HEK293 (cell line): ENCODE measurements at regions not wholly inside any gene's neighbourhood (a gene's known extent, or its start where the extent isn't known, plus 50 kb on each side); places are given as distances from the start of the nearest gene placed in this dataset.

Experiments
- FEZF1 ChIP-seq: fragments of 450-650 bp; formaldehyde crosslinking; IDR thresholded peaks from 2 replicates; pipeline ENCODE4 v1.5.1; 2016; ENCODE audit warnings: missing biosample characterization, missing genetic modification characterization
- KLF10 ChIP-seq: fragments of 450-650 bp; IDR thresholded peaks from 2 replicates; pipeline ENCODE4 v1.5.1; 2018; ENCODE audit warnings: missing biosample characterization, mild to moderate bottlenecking, missing genetic modification characterization
- MEIS1 ChIP-seq: sonication (generic); formaldehyde crosslinking; IDR thresholded peaks from 2 replicates; pipeline ENCODE4 v1.8.1; 2022; ENCODE audit warnings: missing genetic modification reagents, mild to moderate bottlenecking, borderline replicate concordance
- MYNN ChIP-seq: fragments of 450-650 bp; formaldehyde crosslinking; IDR thresholded peaks from 2 replicates; pipeline ENCODE4 v1.5.1; 2016; ENCODE audit warnings: missing biosample characterization, missing genetic modification characterization, borderline replicate concordance
- MZF1 ChIP-seq: fragments of 450-650 bp; formaldehyde crosslinking; IDR thresholded peaks from 2 replicates; pipeline ENCODE4 v1.5.1; 2017; ENCODE audit warnings: missing biosample characterization, missing genetic modification characterization, borderline replicate concordance
- PATZ1 ChIP-seq: fragments of 450-650 bp; formaldehyde crosslinking; IDR thresholded peaks from 2 replicates; pipeline ENCODE4 v1.5.1; 2016; ENCODE audit warnings: missing biosample characterization, missing genetic modification characterization
- PRDM10 ChIP-seq: fragments of 450-650 bp; formaldehyde crosslinking; IDR thresholded peaks from 2 replicates; pipeline ENCODE4 v1.5.1; 2016; ENCODE audit warnings: missing biosample characterization, missing genetic modification characterization
- SP2 ChIP-seq: fragments of 450-650 bp; formaldehyde crosslinking; IDR thresholded peaks from 2 replicates; pipeline ENCODE4 v1.5.1; 2016; ENCODE audit warnings: missing biosample characterization, missing genetic modification characterization
- TCF7L2 ChIP-seq: IDR thresholded peaks from 2 replicates; pipeline ENCODE4 v1.6.1; 2011; ENCODE audit warnings: low read depth, mild to moderate bottlenecking, inconsistent platforms, low read length, moderate library complexity, borderline replicate concordance
- ZBTB1 ChIP-seq: fragments of 450-650 bp; formaldehyde crosslinking; IDR thresholded peaks from 2 replicates; pipeline ENCODE4 v1.5.1; 2016; ENCODE audit warnings: missing biosample characterization, missing genetic modification characterization
- ZBTB10 ChIP-seq: fragments of 450-650 bp; formaldehyde crosslinking; IDR thresholded peaks from 2 replicates; pipeline ENCODE4 v1.5.1; 2016; ENCODE audit warnings: missing biosample characterization, missing genetic modification characterization
- ZBTB20 ChIP-seq: fragments of 450-650 bp; formaldehyde crosslinking; IDR thresholded peaks from 2 replicates; pipeline ENCODE4 v1.5.1; 2016; ENCODE audit warnings: missing biosample characterization, missing genetic modification characterization
- ZBTB7A ChIP-seq: fragments of 450-650 bp; formaldehyde crosslinking; IDR thresholded peaks from 2 replicates; pipeline ENCODE4 v1.5.1; 2016; ENCODE audit warnings: low read depth, missing biosample characterization, missing genetic modification characterization
- ZFP3 ChIP-seq: fragments of 450-650 bp; formaldehyde crosslinking; IDR thresholded peaks from 2 replicates; pipeline ENCODE4 v1.5.1; 2016; ENCODE audit warnings: low read depth, missing biosample characterization, missing genetic modification characterization
- ZFP41 ChIP-seq: fragments of 450-650 bp; formaldehyde crosslinking; IDR thresholded peaks from 2 replicates; pipeline ENCODE4 v1.5.1; 2016; ENCODE audit warnings: missing biosample characterization, missing genetic modification characterization, borderline replicate concordance
- ZIC2 ChIP-seq: fragments of 450-650 bp; formaldehyde crosslinking; IDR thresholded peaks from 2 replicates; pipeline ENCODE4 v1.5.1; 2016; ENCODE audit warnings: missing biosample characterization, missing genetic modification characterization
- ZNF114 ChIP-seq: fragments of 450-650 bp; formaldehyde crosslinking; IDR thresholded peaks from 2 replicates; pipeline ENCODE4 v1.5.0; 2017; ENCODE audit warnings: missing biosample characterization, missing genetic modification characterization
- ZNF140 ChIP-seq: fragments of 450-650 bp; formaldehyde crosslinking; IDR thresholded peaks from 2 replicates; pipeline ENCODE4 v1.5.1; 2016; ENCODE audit warnings: missing biosample characterization, missing genetic modification characterization
- ZNF175 ChIP-seq: fragments of 450-650 bp; formaldehyde crosslinking; IDR thresholded peaks from 2 replicates; pipeline ENCODE4 v1.5.1; 2016; ENCODE audit warnings: missing biosample characterization, missing genetic modification characterization
- ZNF19 ChIP-seq: fragments of 450-650 bp; formaldehyde crosslinking; IDR thresholded peaks from 2 replicates; pipeline ENCODE4; 2016; ENCODE audit warnings: missing biosample characterization, missing genetic modification characterization, low read depth
- ZNF354C ChIP-seq: fragments of 450-650 bp; formaldehyde crosslinking; IDR thresholded peaks from 2 replicates; pipeline ENCODE4 v1.5.1; 2016; ENCODE audit warnings: missing biosample characterization, missing genetic modification characterization, low read depth, borderline replicate concordance
- ZNF366 ChIP-seq: fragments of 450-650 bp; formaldehyde crosslinking; conservative IDR thresholded peaks from 2 replicates; pipeline ENCODE4 v1.5.1; 2016; ENCODE audit warnings: missing biosample characterization, missing genetic modification characterization
- ZNF394 ChIP-seq: fragments of 450-650 bp; formaldehyde crosslinking; IDR thresholded peaks from 2 replicates; pipeline ENCODE4 v1.5.1; 2016; ENCODE audit warnings: missing biosample characterization, missing genetic modification characterization, mild to moderate bottlenecking, moderate library complexity, borderline replicate concordance
- ZNF48 ChIP-seq: fragments of 450-650 bp; formaldehyde crosslinking; IDR thresholded peaks from 2 replicates; pipeline ENCODE4 v1.5.1; 2016; ENCODE audit warnings: missing biosample characterization, missing genetic modification characterization
- ZNF514 ChIP-seq: fragments of 450-650 bp; formaldehyde crosslinking; IDR thresholded peaks from 2 replicates; pipeline ENCODE4 v1.5.1; 2016; ENCODE audit warnings: missing biosample characterization, missing genetic modification characterization
- ZNF529 ChIP-seq: fragments of 450-650 bp; formaldehyde crosslinking; IDR thresholded peaks from 2 replicates; pipeline ENCODE4 v1.5.1; 2017; ENCODE audit warnings: missing genetic modification characterization, missing biosample characterization; ENCODE audit not compliant: insufficient replicate concordance
- ZNF639 ChIP-seq: fragments of 450-650 bp; formaldehyde crosslinking; IDR thresholded peaks from 2 replicates; pipeline ENCODE4 v1.5.1; 2016; ENCODE audit warnings: missing biosample characterization, missing genetic modification characterization
- ZNF704 ChIP-seq: fragments of 450-650 bp; formaldehyde crosslinking; IDR thresholded peaks from 2 replicates; pipeline ENCODE4 v1.5.1; 2016; ENCODE audit warnings: missing biosample characterization, missing genetic modification characterization
- ZNF76 ChIP-seq: fragments of 450-650 bp; formaldehyde crosslinking; IDR thresholded peaks from 2 replicates; pipeline ENCODE4; 2016; ENCODE audit warnings: low read depth, missing biosample characterization, missing genetic modification characterization, borderline replicate concordance
- ZNF768 ChIP-seq: fragments of 450-650 bp; formaldehyde crosslinking; IDR thresholded peaks from 2 replicates; pipeline ENCODE4 v1.5.1; 2018; ENCODE audit warnings: missing biosample characterization, mild to moderate bottlenecking, missing genetic modification characterization
- ZNF830 ChIP-seq: fragments of 450-650 bp; IDR thresholded peaks from 2 replicates; pipeline ENCODE4 v1.5.0; 2018; ENCODE audit warnings: missing biosample characterization, missing genetic modification characterization, low read depth, mild to moderate bottlenecking, moderate library complexity

- no peak for TF ChIP-seq ZNF514 (tag by site-specific recombination)
- no peak for TF ChIP-seq ZNF394
- no peak for TF ChIP-seq MYNN (tag by site-specific recombination)
- TF ChIP-seq ZBTB1 (tag by site-specific recombination), result no peak
- no peak for TF ChIP-seq KLF10 (tag by site-specific recombination)
- TF ChIP-seq SP2 (tag by site-specific recombination), result no peak
- TF ChIP-seq ZNF704 (tag by site-specific recombination), result no peak
- TF ChIP-seq ZBTB10 (tag by site-specific recombination), result peak; percentile 79
- TF ChIP-seq PATZ1 (tag by site-specific recombination), result no peak
- TF ChIP-seq ZNF114 (tag by site-specific recombination), result no peak
- peak; percentile 56 for TF ChIP-seq ZNF76 (tag by site-specific recombination)
- TF ChIP-seq ZNF529, result no peak
- no peak for TF ChIP-seq ZFP3 (tag by site-specific recombination)
- TF ChIP-seq MEIS1, result no peak
- no peak for TF ChIP-seq FEZF1 (tag by site-specific recombination)
- no peak for TF ChIP-seq ZNF354C (tag by site-specific recombination)
- no peak for TF ChIP-seq ZNF19 (tag by site-specific recombination)
- TF ChIP-seq TCF7L2, result no peak
- TF ChIP-seq ZBTB7A (tag by site-specific recombination), result no peak
- TF ChIP-seq ZBTB20, result peak; percentile 64
- TF ChIP-seq ZFP41 (tag by site-specific recombination), result no peak
- TF ChIP-seq ZNF830 (tag by site-specific recombination), result no peak
- TF ChIP-seq ZNF366 (tag by site-specific recombination), result peak; percentile 61
- no peak for TF ChIP-seq ZNF48 (tag by site-specific recombination)
- no peak for TF ChIP-seq ZNF768
- TF ChIP-seq ZIC2 (tag by site-specific recombination), result no peak
- no peak for TF ChIP-seq ZNF175 (tag by site-specific recombination)
- TF ChIP-seq ZNF140, result no peak
- no peak for TF ChIP-seq ZNF639
- no peak for TF ChIP-seq MZF1
- peak; percentile 33; the same call in 1 of the 2 replicates for TF ChIP-seq PRDM10 (tag by site-specific recombination)
Observed at GRCh38 chr19:31448221-31448657, 99.0 kb upstream of the TSHZ3 start (continued).
